ENCODE measurements at regions not wholly inside any gene's neighbourhood (a gene's known extent, or its start where the extent isn't known, plus 50 kb on each side); places are given as distances from the start of the nearest gene placed in this dataset.

- TF ChIP-seq ZNF850 (CRISPR knock-in tag; conservative IDR thresholded peaks at IDR 0.05) (no peak), ZFAT (CRISPR knock-in tag; conservative IDR thresholded peaks at IDR 0.05) (no peak), HDAC2 (CRISPR knock-in tag; IDR thresholded peaks at IDR 0.05) (no peak), RXRA (CRISPR knock-in tag; IDR thresholded peaks at IDR 0.05) (no peak), KAT2B (IDR thresholded peaks at IDR 0.05; ENCODE audit: borderline replicate concordance, low read depth, low read length) (no peak), ZNF607 (CRISPR knock-in tag; IDR thresholded peaks at IDR 0.05; ENCODE audit: borderline replicate concordance) (no peak), ZZZ3 (CRISPR knock-in tag; IDR thresholded peaks at IDR 0.05; ENCODE audit: borderline replicate concordance) (no peak), PCBP1 (IDR thresholded peaks at IDR 0.05; ENCODE audit: borderline replicate concordance, low read depth, low read length) (no peak), HNRNPK (IDR thresholded peaks at IDR 0.05; ENCODE audit: low read depth, low read length, poor library complexity, severe bottlenecking) (no peak), FOXA3 (CRISPR knock-in tag; IDR thresholded peaks at IDR 0.05) (no peak), PRDM10 (CRISPR knock-in tag; IDR thresholded peaks at IDR 0.05; ENCODE audit: low read depth) (no peak), STAT5B (CRISPR knock-in tag; IDR thresholded peaks at IDR 0.05) (no peak), TOE1 (CRISPR knock-in tag; IDR thresholded peaks at IDR 0.05) (no peak), ZNF672 (CRISPR knock-in tag; IDR thresholded peaks at IDR 0.05) (no peak), NFYC (CRISPR knock-in tag; IDR thresholded peaks at IDR 0.05) (no peak), MAFK (conservative IDR thresholded peaks at IDR 0.05 in 1 of 2, IDR thresholded peaks at IDR 0.05 in 1 of 2; ENCODE audit: low read length in 2 of 2) (no peak), XBP1 (CRISPR knock-in tag; IDR thresholded peaks at IDR 0.05) (no peak), HMG20B (CRISPR knock-in tag; conservative IDR thresholded peaks at IDR 0.05) (no peak), CC2D1A (CRISPR knock-in tag; IDR thresholded peaks at IDR 0.05) (no peak), ZNF792 (CRISPR knock-in tag; IDR thresholded peaks at IDR 0.05) (no peak), HNRNPLL (IDR thresholded peaks at IDR 0.05; ENCODE audit: low read depth, low read length, poor library complexity, severe bottlenecking) (peak; percentile 17), ZNF772 (CRISPR knock-in tag; IDR thresholded peaks at IDR 0.05) (no peak)
- TF ChIP-seq, protein P1, sequence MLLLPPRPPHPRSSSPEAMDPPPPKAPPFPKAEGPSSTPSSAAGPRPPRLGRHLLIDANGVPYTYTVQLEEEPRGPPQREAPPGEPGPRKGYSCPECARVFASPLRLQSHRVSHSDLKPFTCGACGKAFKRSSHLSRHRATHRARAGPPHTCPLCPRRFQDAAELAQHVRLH (CRISPR knock-in tag; IDR thresholded peaks at IDR 0.05; ENCODE audit: borderline replicate concordance, low read depth): no peak
- TF ChIP-seq, protein P2, sequence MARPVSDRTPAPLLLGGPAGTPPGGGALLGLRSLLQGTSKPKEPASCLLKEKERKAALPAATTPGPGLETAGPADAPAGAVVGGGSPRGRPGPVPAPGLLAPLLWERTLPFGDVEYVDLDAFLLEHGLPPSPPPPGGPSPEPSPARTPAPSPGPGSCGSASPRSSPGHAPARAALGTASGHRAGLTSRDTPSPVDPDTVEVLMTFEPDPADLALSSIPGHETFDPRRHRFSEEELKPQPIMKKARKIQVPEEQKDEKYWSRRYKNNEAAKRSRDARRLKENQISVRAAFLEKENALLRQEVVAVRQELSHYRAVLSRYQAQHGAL (CRISPR knock-in tag; IDR thresholded peaks at IDR 0.05; ENCODE audit: not compliant biosample characterization): no peak
- TF ChIP-seq, protein P3, sequence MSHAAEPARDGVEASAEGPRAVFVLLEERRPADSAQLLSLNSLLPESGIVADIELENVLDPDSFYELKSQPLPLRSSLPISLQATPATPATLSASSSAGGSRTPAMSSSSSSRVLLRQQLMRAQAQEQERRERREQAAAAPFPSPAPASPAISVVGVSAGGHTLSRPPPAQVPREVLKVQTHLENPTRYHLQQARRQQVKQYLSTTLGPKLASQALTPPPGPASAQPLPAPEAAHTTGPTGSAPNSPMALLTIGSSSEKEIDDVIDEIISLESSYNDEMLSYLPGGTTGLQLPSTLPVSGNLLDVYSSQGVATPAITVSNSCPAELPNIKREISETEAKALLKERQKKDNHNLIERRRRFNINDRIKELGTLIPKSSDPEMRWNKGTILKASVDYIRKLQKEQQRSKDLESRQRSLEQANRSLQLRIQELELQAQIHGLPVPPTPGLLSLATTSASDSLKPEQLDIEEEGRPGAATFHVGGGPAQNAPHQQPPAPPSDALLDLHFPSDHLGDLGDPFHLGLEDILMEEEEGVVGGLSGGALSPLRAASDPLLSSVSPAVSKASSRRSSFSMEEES (CRISPR knock-in tag; IDR thresholded peaks at IDR 0.05): no peak
Measured at GRCh38 chr4:180057891-180058671, 2185.1 kb upstream of the TENM3 start (continued).

Measured in HepG2 (cell line).